ENCODE measurements at regions not wholly inside any gene's neighbourhood (a gene's known extent, or its start where the extent isn't known, plus 50 kb on each side); places are given as distances from the start of the nearest gene placed in this dataset.
"Not testable (repeated sequence)": the region's sequence is repeated elsewhere in the genome, so short reads cannot be mapped to it uniquely, and the experiment has no call there.

- TF ChIP-seq ZFX (IDR thresholded peaks at IDR 0.05), result no peak
- TF ChIP-seq, protein P1, sequence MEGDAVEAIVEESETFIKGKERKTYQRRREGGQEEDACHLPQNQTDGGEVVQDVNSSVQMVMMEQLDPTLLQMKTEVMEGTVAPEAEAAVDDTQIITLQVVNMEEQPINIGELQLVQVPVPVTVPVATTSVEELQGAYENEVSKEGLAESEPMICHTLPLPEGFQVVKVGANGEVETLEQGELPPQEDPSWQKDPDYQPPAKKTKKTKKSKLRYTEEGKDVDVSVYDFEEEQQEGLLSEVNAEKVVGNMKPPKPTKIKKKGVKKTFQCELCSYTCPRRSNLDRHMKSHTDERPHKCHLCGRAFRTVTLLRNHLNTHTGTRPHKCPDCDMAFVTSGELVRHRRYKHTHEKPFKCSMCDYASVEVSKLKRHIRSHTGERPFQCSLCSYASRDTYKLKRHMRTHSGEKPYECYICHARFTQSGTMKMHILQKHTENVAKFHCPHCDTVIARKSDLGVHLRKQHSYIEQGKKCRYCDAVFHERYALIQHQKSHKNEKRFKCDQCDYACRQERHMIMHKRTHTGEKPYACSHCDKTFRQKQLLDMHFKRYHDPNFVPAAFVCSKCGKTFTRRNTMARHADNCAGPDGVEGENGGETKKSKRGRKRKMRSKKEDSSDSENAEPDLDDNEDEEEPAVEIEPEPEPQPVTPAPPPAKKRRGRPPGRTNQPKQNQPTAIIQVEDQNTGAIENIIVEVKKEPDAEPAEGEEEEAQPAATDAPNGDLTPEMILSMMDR (conservative IDR thresholded peaks at IDR 0.05), result no peak
- no peak overlapping the region for H3K27ac ChIP-seq
These were observed 94.7 kb upstream of the ZNF322 start for GRCh38 chr6:26754212-26754611.

DNA sequence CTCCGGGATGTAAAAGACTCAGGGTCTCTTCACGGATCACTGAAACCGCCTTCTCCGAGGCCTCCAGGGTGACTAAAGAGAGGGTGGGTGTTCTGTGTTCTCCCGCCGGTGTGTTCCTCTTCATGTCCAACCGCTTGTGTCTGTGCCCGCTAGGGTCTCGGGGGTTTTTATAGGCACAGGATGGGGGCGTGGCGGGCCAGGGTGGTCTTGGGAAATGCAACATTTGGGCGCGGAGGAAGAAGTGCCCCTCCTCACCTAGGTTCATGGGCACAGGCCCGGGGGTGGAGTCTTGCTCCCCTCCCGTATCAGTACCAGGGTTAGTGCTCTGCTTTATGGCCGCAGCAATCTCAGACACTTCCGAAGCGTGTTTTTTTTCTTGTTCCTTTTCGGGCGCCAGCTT lies 95.3 kb upstream of the ZNF322 start:
- not testable (repeated sequence) for H3K27ac ChIP-seq

DNA sequence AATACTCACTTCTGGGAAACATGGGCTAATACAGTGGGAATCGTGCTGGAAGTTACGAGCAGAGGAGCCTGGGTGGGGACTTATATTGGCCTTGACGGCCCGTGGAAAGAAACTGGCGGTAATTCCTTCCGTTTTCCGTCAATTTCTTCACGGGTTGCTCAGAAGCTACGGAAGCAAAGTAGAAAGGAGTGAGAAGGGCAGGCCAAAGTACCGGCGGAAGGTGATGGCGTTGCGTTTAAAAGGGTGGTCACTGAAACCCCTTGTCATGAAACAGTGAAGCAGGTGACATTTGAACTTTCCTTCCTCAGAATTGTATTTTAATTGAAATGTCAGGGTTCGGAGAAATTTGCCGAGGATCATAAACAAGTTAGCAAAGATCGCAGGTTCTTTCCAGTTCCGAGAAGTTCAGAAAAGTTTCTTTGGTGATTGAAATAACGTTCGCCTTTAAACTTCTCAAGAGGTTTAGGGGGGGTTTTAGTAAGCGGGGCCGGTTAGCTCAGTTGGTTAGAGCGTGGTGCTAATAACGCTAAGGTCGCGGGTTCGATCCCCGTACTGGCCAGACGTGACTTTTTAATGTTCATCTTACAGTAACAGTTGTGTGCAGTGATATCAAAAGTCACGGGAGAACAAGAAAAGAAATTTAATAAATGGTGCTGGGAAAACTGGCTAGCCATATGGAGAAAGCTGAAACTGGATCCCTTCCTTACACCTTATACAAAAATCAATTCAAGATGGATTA lies 96.7 kb upstream of the ZNF322 start:
- H3K27ac ChIP-seq, result not testable (repeated sequence)

DNA sequence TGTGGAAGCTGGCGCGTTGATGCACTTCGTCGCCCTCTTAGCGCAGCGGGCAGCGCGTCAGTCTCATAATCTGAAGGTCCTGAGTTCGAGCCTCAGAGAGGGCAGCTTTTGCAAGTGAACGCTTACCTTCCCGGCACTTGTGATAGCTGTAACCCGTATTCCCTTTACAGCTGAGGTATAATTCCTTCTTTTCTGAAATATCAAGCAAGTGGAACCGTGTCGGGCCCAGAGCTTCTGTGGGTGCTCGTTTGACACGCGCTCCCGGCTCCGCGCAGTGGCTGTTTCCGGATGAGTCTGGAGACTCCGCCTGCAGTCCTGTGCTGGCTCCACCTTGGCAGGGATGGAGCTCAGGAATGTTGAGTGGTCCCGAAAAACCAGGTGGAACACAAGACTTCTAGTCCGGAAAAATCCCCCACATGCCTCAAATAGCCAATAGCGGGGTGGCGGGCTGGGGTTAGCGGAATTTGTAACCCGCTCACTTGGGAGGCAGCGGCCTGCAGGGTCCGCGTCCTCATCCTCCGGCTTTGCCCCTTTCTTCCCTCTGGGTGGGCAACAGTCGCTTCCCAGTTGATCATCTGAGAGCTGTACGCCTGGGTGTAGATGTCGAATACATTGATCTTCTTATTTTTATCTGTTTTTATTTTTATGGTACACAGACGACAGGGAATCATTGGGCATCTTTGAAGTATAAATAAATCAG lies 106.8 kb upstream of the ZNF322 start:
- not testable (repeated sequence) for H3K27ac ChIP-seq

- H3K27ac ChIP-seq, result not testable (repeated sequence)
These were observed 111.6 kb upstream of the ZNF322 start for GRCh38 chr6:26770941-26771666.

DNA sequence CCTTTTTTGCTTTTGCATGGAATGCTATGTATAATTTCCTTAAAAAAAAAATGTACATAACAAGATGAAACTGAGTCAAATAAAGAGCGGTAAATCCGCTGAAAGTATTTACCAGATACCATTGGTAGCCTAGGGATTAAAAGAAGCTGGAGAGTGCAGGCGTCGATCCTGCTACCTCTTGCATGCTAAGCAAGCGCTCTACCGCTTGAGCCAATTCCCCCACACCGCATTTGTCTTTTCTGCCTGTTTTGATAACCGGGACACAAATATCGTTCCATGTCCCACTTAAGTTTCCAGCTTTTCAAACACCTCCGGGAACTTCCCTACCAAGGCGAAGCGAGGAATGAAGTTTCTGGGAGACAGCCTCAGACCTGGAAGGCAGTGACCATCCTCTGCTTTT lies 113.9 kb upstream of the ZNF322 start:
- H3K27ac ChIP-seq, result not testable (repeated sequence)

DNA sequence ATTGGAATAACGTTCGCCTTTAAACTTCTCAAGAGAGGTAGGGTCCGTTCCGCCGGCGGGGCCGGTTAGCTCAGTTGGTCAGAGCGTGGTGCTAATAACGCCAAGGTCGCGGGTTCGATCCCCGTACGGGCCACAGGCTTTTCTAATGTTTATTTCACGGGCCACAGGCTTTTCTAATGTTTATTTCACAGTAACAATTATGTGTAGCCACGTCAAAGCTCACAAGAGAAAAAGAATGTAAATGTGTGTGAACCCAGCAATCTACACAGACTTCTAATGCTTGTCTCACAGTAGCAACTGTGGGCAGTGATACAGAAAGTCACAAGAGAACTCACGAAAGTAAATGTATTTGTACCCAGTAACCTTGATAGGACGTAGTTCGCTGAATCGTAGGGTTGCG lies 121.0 kb upstream of the ZNF322 start:
- H3K27ac ChIP-seq, result not testable (repeated sequence)

- H3K27ac ChIP-seq, result not testable (repeated sequence)
These were observed 136.1 kb upstream of the ZNF322 start for GRCh38 chr6:26795474-26796307.

- not testable (repeated sequence) for H3K27ac ChIP-seq
These were observed 140.5 kb upstream of the ZNF322 start for GRCh38 chr6:26799903-26800633.

- H3K27ac ChIP-seq, result not testable (repeated sequence)
These were observed 144.2 kb upstream of the ZNF322 start for GRCh38 chr6:26803762-26804161.

DNA sequence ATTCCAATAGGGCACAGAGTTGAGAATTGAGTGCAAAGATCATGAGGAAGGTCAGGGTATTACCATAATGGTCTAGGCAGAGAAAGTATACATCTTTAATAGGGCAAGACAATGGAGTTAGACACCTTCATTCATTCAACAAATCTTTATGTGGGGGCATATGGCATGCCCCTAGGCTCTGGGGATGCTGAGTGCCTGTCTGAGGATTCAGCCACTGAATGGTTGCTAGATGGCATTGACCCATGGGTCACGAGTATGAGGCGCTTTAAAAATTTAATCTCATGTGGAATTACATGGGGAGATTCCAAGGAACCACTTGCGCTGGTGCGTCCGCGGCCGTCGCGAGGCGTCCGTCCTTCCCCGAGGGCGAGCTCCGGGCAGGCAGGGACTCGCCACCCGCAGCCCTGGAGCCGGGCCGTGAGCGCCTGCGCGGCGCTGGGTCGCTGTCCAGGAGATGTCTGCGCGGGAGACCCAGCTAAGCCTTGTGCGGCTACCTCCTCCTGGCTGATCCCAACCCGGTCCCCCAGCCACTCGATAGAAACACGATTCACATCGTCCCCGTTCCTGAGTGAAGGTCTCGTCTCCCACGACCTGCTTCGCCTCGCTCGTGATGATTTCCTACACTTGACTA lies 152.1 kb upstream of the ZNF322 start:
- not testable (repeated sequence) for H3K27ac ChIP-seq

GRCh38 chr6:26818640-26819225 lies 159.2 kb upstream of the ZNF322 start:
- H3K27ac ChIP-seq, result not testable (repeated sequence)

DNA sequence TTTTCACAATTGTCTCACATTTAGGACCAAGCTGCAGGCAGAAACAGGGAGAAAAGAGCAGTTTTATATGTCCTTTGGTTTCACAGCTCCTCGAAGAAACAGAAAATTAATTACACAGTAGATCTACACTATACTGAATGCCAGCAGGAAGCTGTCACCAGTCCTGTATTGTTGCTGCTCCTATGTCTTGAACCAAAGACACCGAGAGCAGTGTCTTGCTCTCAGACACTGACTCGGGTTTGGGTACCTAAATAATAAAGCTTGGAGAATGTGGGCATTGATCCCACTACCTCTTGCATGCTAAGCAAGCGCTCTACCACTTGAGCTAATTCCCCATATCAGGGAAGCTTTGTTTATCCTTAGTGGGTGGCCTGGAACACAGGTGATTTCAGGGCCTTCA lies 168.4 kb upstream of the ZNF322 start:
- not testable (repeated sequence) for H3K27ac ChIP-seq

DNA sequence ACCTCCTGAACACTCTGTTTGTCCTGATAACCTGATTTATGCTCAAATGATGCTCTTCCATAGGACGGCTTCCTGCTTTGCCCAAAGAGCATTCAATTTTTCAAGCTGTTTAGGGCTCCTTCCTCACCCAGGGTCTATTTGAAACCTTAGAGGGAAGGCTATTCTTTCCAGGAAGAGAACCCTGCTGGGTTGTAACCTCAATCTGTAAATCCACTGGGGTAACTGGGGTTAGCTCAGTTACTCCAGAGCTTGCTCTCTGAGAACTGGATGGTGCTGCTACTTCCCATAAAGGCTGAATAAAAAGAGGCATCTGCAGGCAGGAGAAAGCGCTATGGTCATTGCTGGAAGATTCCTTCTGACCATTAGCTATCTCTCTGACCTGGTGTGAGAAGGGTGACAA lies 169.9 kb upstream of the ZNF322 start:
- H3K27ac ChIP-seq, result not testable (repeated sequence)

- H3K27ac ChIP-seq, result not testable (repeated sequence)
These were observed 171.4 kb upstream of the ZNF322 start for GRCh38 chr6:26830992-26831391.

DNA sequence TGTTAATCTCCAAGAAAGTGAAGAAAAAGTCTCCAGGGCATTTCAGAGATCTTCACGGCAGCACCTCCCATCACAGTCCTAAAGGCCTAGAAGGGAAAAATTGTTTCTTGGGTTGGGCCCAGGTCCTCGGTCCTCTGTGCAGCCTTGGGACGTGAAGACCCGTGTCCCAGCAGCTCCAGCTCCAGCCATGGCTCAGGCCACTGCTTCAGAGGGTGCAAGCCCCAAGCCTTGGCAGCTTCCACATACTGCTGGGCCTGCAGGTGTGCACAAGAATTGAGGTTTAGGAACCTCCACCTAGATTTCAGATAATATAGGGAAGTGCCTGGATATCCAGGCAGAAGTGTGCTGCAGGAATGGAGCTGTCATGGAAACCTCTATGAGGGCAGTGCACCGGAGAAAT lies 176.2 kb upstream of the ZNF322 start:
- H3K27ac ChIP-seq, result not testable (repeated sequence)

DNA sequence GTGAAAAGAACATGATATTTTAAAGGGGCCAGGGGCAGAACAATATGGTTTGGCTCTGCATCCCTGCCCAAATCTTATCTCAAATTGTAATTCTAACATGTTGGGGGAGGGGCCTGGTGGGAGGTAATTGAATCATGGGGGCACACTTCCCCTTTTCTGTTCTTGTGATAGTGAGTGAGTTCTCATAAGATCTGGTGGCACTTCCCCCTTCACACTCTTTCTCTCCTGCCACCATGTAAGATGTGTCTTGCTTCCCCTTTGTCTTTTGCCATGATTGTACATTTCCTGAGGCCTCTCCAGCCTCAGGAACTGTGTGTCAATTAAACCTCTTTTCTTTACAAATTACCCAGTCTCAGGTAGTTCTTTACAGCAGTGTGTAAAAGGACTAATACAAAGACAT lies 177.1 kb upstream of the ZNF322 start:
- H3K27ac ChIP-seq, result not testable (repeated sequence)

GRCh38 chr6:26844823-26845222 lies 185.3 kb upstream of the ZNF322 start:
- not testable (repeated sequence) for H3K27ac ChIP-seq

- not testable (repeated sequence) for H3K27ac ChIP-seq
These were observed 197.7 kb upstream of the ZNF322 start for GRCh38 chr6:26857289-26857688.

Data from C4-2B (cell line).